ENCODE measurements at regions not wholly inside any gene's neighbourhood (a gene's known extent, or its start where the extent isn't known, plus 50 kb on each side); places are given as distances from the start of the nearest gene placed in this dataset.

GRCh38 chr14:98835051-98835824 is 436.8 kb downstream of the BCL11B start (continued):
- TF ChIP-seq ZBTB11 (tag by site-specific recombination; conservative IDR thresholded peaks at IDR 0.05; ENCODE audit: low read depth), result no peak
- TF ChIP-seq ZNF514 (tag by site-specific recombination; IDR thresholded peaks at IDR 0.05), result no peak
- TF ChIP-seq ZNF544 (tag by site-specific recombination; IDR thresholded peaks at IDR 0.05), result no peak
- TF ChIP-seq ZFP37 (tag by site-specific recombination; IDR thresholded peaks at IDR 0.05), result no peak
- no peak for TF ChIP-seq ZNF16 (tag by site-specific recombination; IDR thresholded peaks at IDR 0.05; ENCODE audit: low read depth)
- TF ChIP-seq SCRT2 (tag by site-specific recombination; IDR thresholded peaks at IDR 0.05), result no peak

DNA sequence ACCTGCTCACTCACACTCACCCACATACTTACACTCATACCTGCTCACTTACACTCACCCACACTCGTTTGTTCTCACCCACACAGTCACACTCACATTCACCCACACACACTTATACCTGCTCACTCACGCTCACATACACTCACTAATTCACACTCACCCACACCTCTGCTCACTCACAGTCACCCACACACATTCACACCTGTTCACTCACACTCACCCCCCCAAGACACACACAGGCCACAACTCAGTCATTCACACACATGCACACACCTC is 436.2 kb downstream of the BCL11B start:
- CTCF ChIA-PET, result no interaction called here
- no peak overlapping the region for H3K27ac ChIP-seq (ENCODE audit: extremely low read depth, low read depth, low read length)

DNA sequence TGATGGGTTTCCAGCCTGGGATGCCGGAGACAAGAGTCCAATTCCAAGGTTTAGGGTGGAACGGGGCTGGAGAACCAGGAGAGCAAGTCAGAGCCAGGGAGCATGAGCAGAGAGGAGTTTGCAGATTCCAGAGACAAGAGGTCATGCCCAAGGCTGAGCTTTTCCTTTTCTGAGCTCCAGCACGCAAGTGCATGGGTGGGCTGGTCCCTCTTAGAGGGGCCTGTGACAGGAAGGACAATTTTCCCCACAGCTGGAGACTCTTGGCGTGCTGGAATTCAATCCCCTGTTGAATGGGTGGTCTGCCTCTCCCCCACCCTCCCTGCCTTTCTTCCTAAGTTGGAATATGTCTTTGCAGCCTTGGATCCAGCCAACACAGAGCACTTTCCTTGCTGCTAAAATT is 431.9 kb downstream of the BCL11B start:
- CTCF ChIA-PET, result no interaction called here
- Histone ChIP-seq H3K4me1 (ENCODE audit: control insufficient read depth, insufficient read depth, low read length) (no peaks in the 10 kb centered on the region), H3K36me3 (ENCODE audit: control insufficient read depth in 2 of 2, insufficient read depth in 1 of 2, low read length in 2 of 2) (no peaks in the 10 kb centered on the region), H3K27ac (ENCODE audit: extremely low read depth, low read depth, low read length) (no peak overlapping the region), H3K4me3 (ENCODE audit: low read depth, low read length) (no peak overlapping the region), H3K9me3 (ENCODE audit: control insufficient read depth, insufficient read depth, low read depth, low read length) (no peaks in the 10 kb centered on the region)
- POLR2A ChIA-PET, result no interaction called here
- no peak for TF ChIP-seq ZNF175 (tag by site-specific recombination; IDR thresholded peaks at IDR 0.05)
- no peak for TF ChIP-seq ZNF791 (tag by site-specific recombination; IDR thresholded peaks at IDR 0.05)
- no peak for TF ChIP-seq ZNF654 (tag by site-specific recombination; IDR thresholded peaks at IDR 0.05; ENCODE audit: low read depth)
- TF ChIP-seq ZNF473 (tag by site-specific recombination; IDR thresholded peaks at IDR 0.05), result no peak
- TF ChIP-seq PRDM1 (tag by site-specific recombination; IDR thresholded peaks at IDR 0.05), result no peak
- TF ChIP-seq ZNF366 (tag by site-specific recombination; conservative IDR thresholded peaks at IDR 0.05), result no peak
- no peak for TF ChIP-seq ZNF560 (tag by site-specific recombination; IDR thresholded peaks at IDR 0.05; ENCODE audit: borderline replicate concordance)
- no peak for TF ChIP-seq ZNF202 (tag by site-specific recombination; IDR thresholded peaks at IDR 0.05; ENCODE audit: borderline replicate concordance)
- TF ChIP-seq ZNF776 (tag by site-specific recombination; IDR thresholded peaks at IDR 0.05; ENCODE audit: borderline replicate concordance), result no peak
- no peak for TF ChIP-seq KLF10 (tag by site-specific recombination; IDR thresholded peaks at IDR 0.05)
- no peak for TF ChIP-seq MEIS1 (CRISPR knock-in tag; IDR thresholded peaks at IDR 0.05; ENCODE audit: borderline replicate concordance)
- TF ChIP-seq ZNF221 (tag by site-specific recombination; IDR thresholded peaks at IDR 0.05; ENCODE audit: borderline replicate concordance), result no peak
- no peak for TF ChIP-seq ZNF23 (tag by site-specific recombination; IDR thresholded peaks at IDR 0.05; ENCODE audit: borderline replicate concordance)
- TF ChIP-seq, protein P1, sequence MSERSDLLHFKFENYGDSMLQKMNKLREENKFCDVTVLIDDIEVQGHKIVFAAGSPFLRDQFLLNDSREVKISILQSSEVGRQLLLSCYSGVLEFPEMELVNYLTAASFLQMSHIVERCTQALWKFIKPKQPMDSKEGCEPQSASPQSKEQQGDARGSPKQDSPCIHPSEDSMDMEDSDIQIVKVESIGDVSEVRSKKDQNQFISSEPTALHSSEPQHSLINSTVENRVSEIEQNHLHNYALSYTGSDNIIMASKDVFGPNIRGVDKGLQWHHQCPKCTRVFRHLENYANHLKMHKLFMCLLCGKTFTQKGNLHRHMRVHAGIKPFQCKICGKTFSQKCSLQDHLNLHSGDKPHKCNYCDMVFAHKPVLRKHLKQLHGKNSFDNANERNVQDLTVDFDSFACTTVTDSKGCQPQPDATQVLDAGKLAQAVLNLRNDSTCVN (tag by site-specific recombination; optimal IDR thresholded peaks at IDR 0.05), result no peak
- TF ChIP-seq ZNF292 (tag by site-specific recombination; IDR thresholded peaks at IDR 0.05; ENCODE audit: borderline replicate concordance, low read depth), result no peak
- no peak for TF ChIP-seq ZFHX2 (tag by site-specific recombination; conservative IDR thresholded peaks at IDR 0.05)
- no peak for TF ChIP-seq KLF8 (tag by site-specific recombination; IDR thresholded peaks at IDR 0.05)
- TF ChIP-seq ZNF146 (tag by site-specific recombination; IDR thresholded peaks at IDR 0.05), result no peak
- TF ChIP-seq ELK4 (IDR thresholded peaks at IDR 0.05; ENCODE audit: borderline replicate concordance, low read depth, low read length), result no peak

More for the DNA sequence above, 436.2 kb downstream of the BCL11B start:
- Histone ChIP-seq H3K36me3 (ENCODE audit: control insufficient read depth in 2 of 2, insufficient read depth in 1 of 2, low read length in 2 of 2) (no peaks in the 10 kb centered on the region), H3K4me3 (ENCODE audit: low read depth, low read length) (no peak overlapping the region), H3K9me3 (ENCODE audit: control insufficient read depth, insufficient read depth, low read depth, low read length) (no peaks in the 10 kb centered on the region), H3K4me1 (ENCODE audit: control insufficient read depth, insufficient read depth, low read length) (no peaks in the 10 kb centered on the region)
- POLR2A ChIA-PET, result no interaction called here
- TF ChIP-seq GLIS2 (tag by site-specific recombination; IDR thresholded peaks at IDR 0.05) (no peak), ZNF16 (tag by site-specific recombination; IDR thresholded peaks at IDR 0.05; ENCODE audit: low read depth) (0 out of 2 replicates have a peak, but pooled peaks have one; percentile 13), EGR2 (tag by site-specific recombination; IDR thresholded peaks at IDR 0.05; ENCODE audit: low read depth) (peak; percentile 79)
